ENCODE measurements at regions not wholly inside any gene's neighbourhood (a gene's known extent, or its start where the extent isn't known, plus 50 kb on each side); places are given as distances from the start of the nearest gene placed in this dataset.

- no peak overlapping the region for H3K4me3 ChIP-seq (replicated peaks; ENCODE audit: low read depth, low read length)
- TF ChIP-seq CTCF (IDR thresholded peaks at IDR 0.05; ENCODE audit: low read length, missing control alignments), result no peak
- DNase-seq (ENCODE audit: low read depth), result no peak
Observed at GRCh38 chr6:170181338-170181690, 109.6 kb downstream of the DLL1 start.

- no peak for TF ChIP-seq CTCF (IDR thresholded peaks at IDR 0.05; ENCODE audit: low read length, missing control alignments)
- H3K4me3 ChIP-seq (replicated peaks; ENCODE audit: low read depth, low read length), result no peak overlapping the region
- no peak for DNase-seq (ENCODE audit: low read depth)
Observed at GRCh38 chr6:170180671-170181337, 110.1 kb downstream of the DLL1 start.

GRCh38 chr6:170179616-170180324 is 111.1 kb downstream of the DLL1 start:
- H3K4me3 ChIP-seq (replicated peaks; ENCODE audit: low read depth, low read length), result no peak overlapping the region
- TF ChIP-seq CTCF (IDR thresholded peaks at IDR 0.05; ENCODE audit: low read length, missing control alignments), result no peak
- no peak for DNase-seq (ENCODE audit: low read depth)

- no peak for TF ChIP-seq CTCF (IDR thresholded peaks at IDR 0.05; ENCODE audit: low read length, missing control alignments)
- DNase-seq (ENCODE audit: low read depth), result peak; percentile 92
- no peak overlapping the region for H3K4me3 ChIP-seq (replicated peaks; ENCODE audit: low read depth, low read length)
Observed at GRCh38 chr6:170178561-170179477, 112.1 kb downstream of the DLL1 start.

GRCh38 chr6:170177772-170178560 is 112.9 kb downstream of the DLL1 start:
- DNase-seq (ENCODE audit: low read depth), result no peak
- no peak for TF ChIP-seq CTCF (IDR thresholded peaks at IDR 0.05; ENCODE audit: low read length, missing control alignments)
- no peak overlapping the region for H3K4me3 ChIP-seq (replicated peaks; ENCODE audit: low read depth, low read length)

All from fibroblast of pulmonary artery (primary cell).